ENCODE measurements at regions not wholly inside any gene's neighbourhood (a gene's known extent, or its start where the extent isn't known, plus 50 kb on each side); places are given as distances from the start of the nearest gene placed in this dataset.

DNA sequence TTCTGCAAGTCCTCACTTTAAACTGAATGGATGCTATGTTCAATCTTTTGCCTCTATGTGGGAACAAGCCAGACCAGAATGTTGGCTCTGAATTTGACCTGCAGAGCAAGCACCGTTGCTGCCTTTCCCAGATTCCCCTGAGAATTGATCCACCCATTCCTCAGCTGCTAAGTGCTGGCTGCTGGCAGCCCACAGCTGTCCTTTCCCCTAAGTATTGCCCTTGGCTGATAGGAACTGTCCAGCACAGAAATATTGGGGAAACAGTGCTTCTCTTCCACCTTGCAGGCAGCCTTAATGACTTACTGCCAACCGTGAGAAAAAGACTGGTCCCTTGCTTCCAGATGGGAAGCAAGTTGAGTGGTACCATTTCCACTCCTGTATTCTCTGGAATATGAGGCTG lies 475.9 kb downstream of the PDHA2 start:
- no peaks in the 10 kb centered on the region for H3K36me3 Mint-ChIP-seq
- CTCF ChIA-PET = no interaction called here
- no peaks in the 10 kb centered on the region for H3K9me3 Mint-ChIP-seq
- no peak overlapping the region for H3K27ac Mint-ChIP-seq
- H3K4me3 Mint-ChIP-seq = no peak overlapping the region
- DNase-seq = no peak
- no peaks in the 10 kb centered on the region for H3K4me1 Mint-ChIP-seq
- H3K27me3 Mint-ChIP-seq = no peaks in the 10 kb centered on the region

DNA sequence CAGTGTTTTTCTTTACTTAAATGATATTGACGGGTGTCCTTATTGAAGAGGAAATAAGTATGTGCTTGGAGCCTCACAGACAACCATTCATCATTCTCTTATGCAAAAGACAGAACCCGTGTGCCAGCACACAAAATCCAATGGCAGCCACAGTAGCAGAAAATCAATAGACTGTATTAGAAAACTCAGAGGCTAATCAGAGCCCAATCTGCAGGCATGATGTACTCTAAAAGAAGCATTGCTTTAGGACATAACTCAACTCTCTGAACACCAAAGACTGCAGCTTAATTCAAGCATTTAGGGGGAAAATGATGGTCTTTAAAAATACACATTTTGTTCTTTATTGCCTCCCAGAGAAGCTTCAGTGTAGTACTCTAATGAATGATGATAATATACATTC lies 476.9 kb downstream of the PDHA2 start:
- no peak overlapping the region for H3K27ac Mint-ChIP-seq
- CTCF ChIA-PET = no interaction called here
- no peaks in the 10 kb centered on the region for H3K4me1 Mint-ChIP-seq
- H3K9me3 Mint-ChIP-seq = no peaks in the 10 kb centered on the region
- H3K27me3 Mint-ChIP-seq = no peaks in the 10 kb centered on the region
- DNase-seq = no peak
- no peak overlapping the region for H3K4me3 Mint-ChIP-seq
- H3K36me3 Mint-ChIP-seq = no peaks in the 10 kb centered on the region

- no peak overlapping the region for H3K27ac Mint-ChIP-seq
- no peak overlapping the region for H3K4me3 Mint-ChIP-seq
- no peaks in the 10 kb centered on the region for H3K9me3 Mint-ChIP-seq
- no peaks in the 10 kb centered on the region for H3K27me3 Mint-ChIP-seq
- H3K4me1 Mint-ChIP-seq = no peaks in the 10 kb centered on the region
- CTCF ChIA-PET = no interaction called here
- no peaks in the 10 kb centered on the region for H3K36me3 Mint-ChIP-seq
- no peak for DNase-seq
Measured at GRCh38 chr4:96317891-96318290, 478.0 kb downstream of the PDHA2 start.

GRCh38 chr4:96326846-96327245 lies 487.0 kb downstream of the PDHA2 start:
- no peak overlapping the region for H3K4me3 Mint-ChIP-seq
- no peaks in the 10 kb centered on the region for H3K36me3 Mint-ChIP-seq
- H3K27me3 Mint-ChIP-seq = no peaks in the 10 kb centered on the region
- H3K4me1 Mint-ChIP-seq = no peaks in the 10 kb centered on the region
- CTCF ChIA-PET = no interaction called here
- peaks cover 7% of the 10 kb centered on the region for H3K9me3 Mint-ChIP-seq
- DNase-seq = no peak
- no peak overlapping the region for H3K27ac Mint-ChIP-seq

- no peaks in the 10 kb centered on the region for H3K9me3 Mint-ChIP-seq
- H3K4me1 Mint-ChIP-seq = no peaks in the 10 kb centered on the region
- no peaks in the 10 kb centered on the region for H3K27me3 Mint-ChIP-seq
- no peak overlapping the region for H3K4me3 Mint-ChIP-seq
- no peak for DNase-seq
- no peaks in the 10 kb centered on the region for H3K36me3 Mint-ChIP-seq
- CTCF ChIA-PET = no interaction called here
- H3K27ac Mint-ChIP-seq = no peak overlapping the region
Measured at GRCh38 chr4:96342196-96342595, 502.3 kb downstream of the PDHA2 start.

DNA sequence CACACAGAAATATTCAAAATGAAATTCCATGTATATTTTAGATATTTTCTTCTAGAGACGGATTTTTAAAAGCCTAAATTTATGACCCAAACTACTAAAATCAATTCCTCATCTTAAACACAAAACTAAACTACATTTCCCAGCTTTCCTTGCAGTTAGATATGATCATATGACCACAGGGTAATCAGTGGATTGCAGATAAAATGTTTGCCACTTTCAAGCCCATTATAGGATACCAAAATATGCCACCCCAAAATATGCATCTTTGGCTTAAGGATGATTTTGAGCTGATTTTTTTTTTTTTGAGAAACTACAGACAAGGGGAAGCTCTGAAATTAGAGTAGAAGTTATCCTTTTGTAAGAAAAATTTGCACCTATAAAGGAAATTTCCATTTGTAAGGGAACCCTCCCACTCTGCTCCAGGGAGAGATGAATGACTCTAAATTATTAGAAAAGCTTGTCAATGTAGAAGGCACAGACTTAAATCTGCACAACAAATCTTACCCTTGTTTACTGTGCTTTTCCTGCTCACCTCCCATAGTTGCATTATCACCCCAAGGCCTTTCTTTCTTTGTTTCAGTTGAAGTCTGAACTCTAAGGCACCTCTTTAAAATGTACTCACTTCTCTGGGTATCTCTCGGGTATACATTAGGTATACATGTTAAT lies 503.0 kb downstream of the PDHA2 start:
- no peaks in the 10 kb centered on the region for H3K36me3 Mint-ChIP-seq
- CTCF ChIA-PET = no interaction called here
- H3K27me3 Mint-ChIP-seq = no peaks in the 10 kb centered on the region
- no peak for DNase-seq
- H3K4me1 Mint-ChIP-seq = no peaks in the 10 kb centered on the region
- H3K27ac Mint-ChIP-seq = no peak overlapping the region
- no peak overlapping the region for H3K4me3 Mint-ChIP-seq
- H3K9me3 Mint-ChIP-seq = no peaks in the 10 kb centered on the region

GRCh38 chr4:96343836-96344235 lies 503.9 kb downstream of the PDHA2 start:
- no peak overlapping the region for H3K27ac Mint-ChIP-seq
- DNase-seq = no peak
- no peak overlapping the region for H3K4me3 Mint-ChIP-seq
- H3K36me3 Mint-ChIP-seq = no peaks in the 10 kb centered on the region
- CTCF ChIA-PET = no interaction called here
- no peaks in the 10 kb centered on the region for H3K9me3 Mint-ChIP-seq
- no peaks in the 10 kb centered on the region for H3K4me1 Mint-ChIP-seq
- H3K27me3 Mint-ChIP-seq = no peaks in the 10 kb centered on the region

- no peak for DNase-seq
- no peaks in the 10 kb centered on the region for H3K36me3 Mint-ChIP-seq
- H3K9me3 Mint-ChIP-seq = no peaks in the 10 kb centered on the region
- H3K27me3 Mint-ChIP-seq = no peaks in the 10 kb centered on the region
- H3K4me3 Mint-ChIP-seq = no peak overlapping the region
- no peaks in the 10 kb centered on the region for H3K4me1 Mint-ChIP-seq
- H3K27ac Mint-ChIP-seq = no peak overlapping the region
- CTCF ChIA-PET = no interaction called here
Measured at GRCh38 chr4:96347582-96347981, 507.7 kb downstream of the PDHA2 start.

DNA sequence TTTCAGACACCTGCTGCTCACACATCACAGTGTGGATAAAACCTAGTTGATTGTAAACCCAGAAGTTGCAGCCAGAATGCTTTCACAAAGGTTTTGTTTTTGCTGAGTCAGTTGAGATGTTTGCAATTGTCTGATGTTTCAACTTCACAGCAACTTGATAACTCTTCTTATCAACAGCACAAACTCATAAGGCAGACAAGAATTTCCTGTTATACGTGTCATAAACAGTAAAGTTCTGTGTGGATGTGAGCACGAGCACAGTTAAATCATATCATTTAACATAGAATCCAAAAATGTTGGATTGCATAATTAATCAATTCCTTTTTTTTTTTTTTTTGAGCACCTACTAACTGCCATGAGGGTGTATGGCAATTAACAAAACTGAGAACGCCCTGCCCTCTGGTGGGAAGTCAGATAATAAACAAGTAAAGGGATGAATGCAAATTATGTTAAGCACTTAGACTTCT lies 512.2 kb downstream of the PDHA2 start:
- no peak overlapping the region for H3K27ac Mint-ChIP-seq
- CTCF ChIA-PET = interaction anchor here (0.7 to 1.3 kb wide), 2 partner anchors 473 to 1186 kb away, joined by 3 read pairs; no protein-coding TSS in a partner anchor
- peak; percentile 24 for DNase-seq
- H3K4me1 Mint-ChIP-seq = no peaks in the 10 kb centered on the region
- no peaks in the 10 kb centered on the region for H3K36me3 Mint-ChIP-seq
- no peak overlapping the region for H3K4me3 Mint-ChIP-seq
- no peaks in the 10 kb centered on the region for H3K9me3 Mint-ChIP-seq
- no peaks in the 10 kb centered on the region for H3K27me3 Mint-ChIP-seq

GRCh38 chr4:96354036-96354712 lies 514.3 kb downstream of the PDHA2 start:
- no peaks in the 10 kb centered on the region for H3K9me3 Mint-ChIP-seq
- H3K27ac Mint-ChIP-seq = no peak overlapping the region
- DNase-seq = no peak
- no peak overlapping the region for H3K4me3 Mint-ChIP-seq
- H3K36me3 Mint-ChIP-seq = no peaks in the 10 kb centered on the region
- no peaks in the 10 kb centered on the region for H3K4me1 Mint-ChIP-seq
- no peaks in the 10 kb centered on the region for H3K27me3 Mint-ChIP-seq
- CTCF ChIA-PET = no interaction called here

DNA sequence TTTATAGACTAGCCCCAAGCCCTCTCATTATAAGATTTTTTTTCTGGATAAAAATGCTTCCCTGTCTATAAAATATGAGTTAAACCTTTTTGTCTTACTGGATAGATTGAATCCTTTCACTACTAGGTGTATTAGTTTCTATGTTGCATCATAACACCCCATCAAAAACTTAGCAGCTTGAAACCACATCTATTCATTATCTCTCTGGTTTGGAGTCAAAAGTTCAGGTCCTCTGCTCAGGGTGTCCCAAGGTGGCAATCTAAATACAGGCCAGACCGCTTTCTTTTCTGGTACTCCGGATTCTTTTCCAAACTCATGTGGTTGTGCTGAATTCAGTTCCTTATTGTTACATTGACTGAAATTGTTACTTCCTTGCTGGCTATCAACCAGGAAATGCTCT lies 515.5 kb downstream of the PDHA2 start:
- Mint-ChIP-seq H3K27ac (no peak overlapping the region), H3K36me3 (no peaks in the 10 kb centered on the region), H3K4me1 (no peaks in the 10 kb centered on the region), H3K9me3 (no peaks in the 10 kb centered on the region), H3K4me3 (no peak overlapping the region), H3K27me3 (no peaks in the 10 kb centered on the region)
- CTCF ChIA-PET = no interaction called here
- no peak for DNase-seq

- Mint-ChIP-seq H3K4me1 (no peaks in the 10 kb centered on the region), H3K4me3 (no peak overlapping the region), H3K27ac (no peak overlapping the region), H3K27me3 (no peaks in the 10 kb centered on the region), H3K9me3 (no peaks in the 10 kb centered on the region), H3K36me3 (no peaks in the 10 kb centered on the region)
- DNase-seq = no peak
- CTCF ChIA-PET = no interaction called here
Measured at GRCh38 chr4:96356591-96357370, 516.9 kb downstream of the PDHA2 start.

DNA sequence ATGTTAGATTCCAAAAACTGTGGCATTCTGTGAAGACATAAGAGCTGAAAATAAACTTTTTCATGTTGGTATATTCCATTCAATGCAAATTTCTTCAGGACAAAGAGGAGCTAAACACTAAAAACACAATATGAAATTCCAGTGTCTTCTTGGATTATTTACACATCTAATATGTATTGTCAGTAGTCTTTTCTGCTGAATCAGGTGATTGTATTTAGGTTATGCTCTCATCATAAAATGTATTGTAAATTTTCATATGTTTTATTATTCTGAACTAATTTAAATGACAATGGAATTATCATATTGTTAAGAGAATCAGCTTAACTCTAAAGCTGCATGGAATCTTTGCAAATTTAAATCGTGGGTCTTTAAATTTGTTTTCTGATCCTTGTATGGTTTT lies 526.7 kb downstream of the PDHA2 start:
- no peaks in the 10 kb centered on the region for H3K4me1 Mint-ChIP-seq
- H3K36me3 Mint-ChIP-seq = no peaks in the 10 kb centered on the region
- no peaks in the 10 kb centered on the region for H3K9me3 Mint-ChIP-seq
- H3K27me3 Mint-ChIP-seq = no peaks in the 10 kb centered on the region
- no peak for DNase-seq
- no peak overlapping the region for H3K4me3 Mint-ChIP-seq
- CTCF ChIA-PET = no interaction called here
- no peak overlapping the region for H3K27ac Mint-ChIP-seq

DNA sequence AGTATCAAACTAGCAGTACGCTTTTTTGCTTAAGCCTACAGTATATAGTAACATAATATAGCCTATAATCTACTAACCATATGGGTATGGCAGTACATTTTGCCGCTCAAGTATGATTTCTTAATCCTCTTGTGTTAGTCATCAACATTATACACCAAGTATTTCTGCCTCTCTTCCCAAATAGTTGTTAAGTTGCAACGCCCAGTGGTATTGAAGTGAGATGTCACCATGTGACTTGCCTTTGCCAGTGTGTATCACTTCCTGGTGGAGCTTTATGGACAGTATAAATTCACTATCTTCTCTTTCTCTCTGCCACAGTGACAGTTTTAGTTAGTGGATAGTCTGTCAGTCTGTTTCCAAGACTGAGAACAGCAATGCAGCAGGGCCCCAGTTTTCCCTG lies 535.5 kb downstream of the PDHA2 start:
- no peak for DNase-seq
- Mint-ChIP-seq H3K36me3 (no peaks in the 10 kb centered on the region), H3K4me3 (no peak overlapping the region), H3K4me1 (no peaks in the 10 kb centered on the region), H3K27ac (no peak overlapping the region), H3K9me3 (no peaks in the 10 kb centered on the region), H3K27me3 (no peaks in the 10 kb centered on the region)
- CTCF ChIA-PET = no interaction called here

DNA sequence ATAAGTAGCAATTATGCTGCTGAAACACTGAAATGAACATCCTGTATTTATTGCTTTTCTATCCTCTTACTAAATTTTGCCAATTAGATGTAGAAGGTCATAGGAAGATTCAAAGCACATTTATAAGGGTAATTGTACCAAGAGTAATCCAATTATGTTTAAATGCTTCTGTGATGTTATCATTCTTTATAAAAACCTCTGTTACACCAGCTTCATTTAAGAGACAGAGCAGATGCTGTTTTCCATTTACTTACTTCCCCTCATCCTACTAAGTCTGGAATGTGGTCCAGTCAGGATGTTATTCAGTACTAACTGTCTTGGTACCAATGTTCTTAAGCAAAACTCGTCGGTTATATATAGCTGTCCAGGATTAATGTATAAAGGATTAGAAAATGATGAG lies 539.6 kb downstream of the PDHA2 start:
- Mint-ChIP-seq H3K27ac (no peak overlapping the region), H3K27me3 (no peaks in the 10 kb centered on the region), H3K9me3 (no peaks in the 10 kb centered on the region), H3K4me1 (no peaks in the 10 kb centered on the region), H3K4me3 (no peak overlapping the region), H3K36me3 (no peaks in the 10 kb centered on the region)
- CTCF ChIA-PET = no interaction called here
- DNase-seq = no peak
